Smooth muscle cell (in vitro differentiated cells): ENCODE measurements at regions not wholly inside any gene's neighbourhood (a gene's known extent, or its start where the extent isn't known, plus 50 kb on each side); places are given as distances from the start of the nearest gene placed in this dataset.

Source experiments
- DNase-seq: peaks from one replicate; lab custom pipeline; 2025; ENCODE audit not compliant: unreplicated experiment; lab: John Stamatoyannopoulos, UW
- H2AFZ ChIP-seq: fragments of 200-600 bp; sonication (generic); 2 replicates; pipeline ENCODE4 v1.6.0; 2016; ENCODE audit warnings: antibody characterized with exemption, low read depth, mild to moderate bottlenecking
- H3F3A ChIP-seq: fragments of 200-600 bp; sonication (generic); 2 replicates; pipeline ENCODE4 v1.6.0; 2017; ENCODE audit warnings: antibody characterized with exemption, low read depth
- H3K27ac ChIP-seq: fragments of 200-600 bp; sonication (generic); 2 replicates; pipeline ENCODE4 v1.5.1; 2016; ENCODE audit warnings: low read depth, mild to moderate bottlenecking
- H3K27me3 ChIP-seq: fragments of 200-600 bp; sonication (generic); 2 replicates; pipeline ENCODE4 v1.6.1; 2016; ENCODE audit warnings: low read depth, mild to moderate bottlenecking
- H3K36me3 ChIP-seq: fragments of 200-600 bp; sonication (generic); 2 replicates; pipeline ENCODE4 v1.5.1; 2016; ENCODE audit warnings: low read depth
- H3K4me1 ChIP-seq: fragments of 200-600 bp; sonication (generic); 2 replicates; pipeline ENCODE4 v1.5.1; 2016; ENCODE audit warnings: low read depth
- H3K4me2 ChIP-seq: fragments of 200-600 bp; sonication (generic); 2 replicates; pipeline ENCODE4 v1.6.0; 2016; ENCODE audit warnings: mild to moderate bottlenecking
- H3K4me3 ChIP-seq: fragments of 200-600 bp; sonication (generic); 2 replicates; pipeline ENCODE4 v1.5.1; 2016; ENCODE audit warnings: mild to moderate bottlenecking
- H3K79me2 ChIP-seq: fragments of 200-600 bp; sonication (generic); 2 replicates; pipeline ENCODE4 v1.6.0; 2016; ENCODE audit warnings: low read depth, mild to moderate bottlenecking
- H3K9ac ChIP-seq: fragments of 200-600 bp; sonication (generic); 2 replicates; pipeline ENCODE4 v1.6.0; 2016; ENCODE audit warnings: low read depth
- H3K9me3 ChIP-seq: fragments of 200-600 bp; sonication (generic); replicated peaks from 2 replicates; pipeline ENCODE4 v1.5.1; 2016; ENCODE audit warnings: low read depth
- H4K20me1 ChIP-seq: fragments of 200-600 bp; sonication (generic); 2 replicates; pipeline ENCODE4 v1.6.0; 2016; ENCODE audit warnings: low read depth
- CTCF ChIP-seq: fragments of 200-600 bp; sonication (generic); IDR thresholded peaks from 2 replicates; pipeline ENCODE4 v1.5.1; 2017; ENCODE audit warnings: borderline replicate concordance, mild to moderate bottlenecking, antibody characterized with exemption; ENCODE audit not compliant: insufficient read depth, poor library complexity, severe bottlenecking
- WGBS: methylation state at CpG from one replicate; pipeline ENCODE4 v1.1.7; 2016; ENCODE audit warnings: low lambda C conversion rate; 5-methylcytosine and 5-hydroxymethylcytosine counted together

DNA sequence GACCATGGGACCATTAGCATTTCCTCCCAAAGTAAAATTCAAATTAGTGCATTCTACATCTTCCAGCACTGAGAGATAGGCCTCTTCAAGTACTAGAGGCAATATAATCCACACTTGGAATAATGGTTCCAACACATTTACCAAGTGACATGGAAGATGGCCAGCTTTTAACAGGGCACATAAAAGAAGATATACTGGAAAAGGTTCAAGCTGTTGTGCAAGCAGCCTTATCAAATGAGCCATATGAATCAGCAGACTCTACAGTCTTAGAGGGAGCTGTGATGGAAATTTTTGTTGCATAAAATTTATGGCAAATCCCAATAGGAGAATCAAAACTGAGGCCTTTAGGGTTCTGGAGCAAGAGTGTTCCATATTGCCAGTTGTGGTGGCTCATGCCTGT lies 526.6 kb upstream of the IRAK1BP1 start:
- H3K4me2 ChIP-seq = no peak overlapping the region
- no peaks in the 10 kb centered on the region for H4K20me1 ChIP-seq
- no peaks in the 10 kb centered on the region for H3F3A ChIP-seq
- no peak overlapping the region for H2AFZ ChIP-seq
- no peaks in the 10 kb centered on the region for H3K27me3 ChIP-seq
- DNase-seq = no peak
- no peaks in the 10 kb centered on the region for H3K4me1 ChIP-seq
- no peaks in the 10 kb centered on the region for H3K9me3 ChIP-seq
- H3K79me2 ChIP-seq = no peaks in the 10 kb centered on the region
- H3K36me3 ChIP-seq = no peaks in the 10 kb centered on the region
- H3K9ac ChIP-seq = no peak overlapping the region
- no peak overlapping the region for H3K4me3 ChIP-seq
- H3K27ac ChIP-seq = no peak overlapping the region
- no peak for TF ChIP-seq CTCF

DNA sequence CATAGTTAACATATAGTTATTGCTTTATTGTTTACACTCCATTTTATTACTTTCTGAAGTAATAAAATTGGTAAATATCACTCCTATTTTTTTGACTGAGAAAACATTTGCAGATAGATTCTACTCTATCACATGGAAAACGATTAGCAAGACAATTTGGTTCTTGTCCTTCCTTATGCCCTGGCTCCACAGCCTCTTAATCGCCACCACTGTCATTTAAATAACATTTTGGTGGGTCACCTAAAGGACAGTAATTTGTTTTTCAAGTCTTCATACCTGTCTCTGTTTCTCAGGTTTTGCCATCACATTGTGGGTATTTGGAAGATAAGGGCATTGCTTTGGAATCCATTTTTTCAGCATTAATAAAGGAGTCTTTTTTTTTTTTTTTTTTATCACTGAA lies 521.5 kb upstream of the IRAK1BP1 start:
- no peak for DNase-seq
- WGBS = 56% methylated on average over 2 of the region's 2 CpGs
- Histone ChIP-seq H3K79me2 (no peaks in the 10 kb centered on the region), H3K9me3 (no peaks in the 10 kb centered on the region), H3K27ac (no peak overlapping the region), H3K27me3 (no peaks in the 10 kb centered on the region), H3K36me3 (no peaks in the 10 kb centered on the region), H3K4me1 (no peaks in the 10 kb centered on the region), H4K20me1 (no peaks in the 10 kb centered on the region), H3F3A (no peaks in the 10 kb centered on the region), H3K4me2 (no peak overlapping the region), H2AFZ (no peak overlapping the region), H3K9ac (no peak overlapping the region), H3K4me3 (no peak overlapping the region)
- TF ChIP-seq CTCF = no peak

DNA sequence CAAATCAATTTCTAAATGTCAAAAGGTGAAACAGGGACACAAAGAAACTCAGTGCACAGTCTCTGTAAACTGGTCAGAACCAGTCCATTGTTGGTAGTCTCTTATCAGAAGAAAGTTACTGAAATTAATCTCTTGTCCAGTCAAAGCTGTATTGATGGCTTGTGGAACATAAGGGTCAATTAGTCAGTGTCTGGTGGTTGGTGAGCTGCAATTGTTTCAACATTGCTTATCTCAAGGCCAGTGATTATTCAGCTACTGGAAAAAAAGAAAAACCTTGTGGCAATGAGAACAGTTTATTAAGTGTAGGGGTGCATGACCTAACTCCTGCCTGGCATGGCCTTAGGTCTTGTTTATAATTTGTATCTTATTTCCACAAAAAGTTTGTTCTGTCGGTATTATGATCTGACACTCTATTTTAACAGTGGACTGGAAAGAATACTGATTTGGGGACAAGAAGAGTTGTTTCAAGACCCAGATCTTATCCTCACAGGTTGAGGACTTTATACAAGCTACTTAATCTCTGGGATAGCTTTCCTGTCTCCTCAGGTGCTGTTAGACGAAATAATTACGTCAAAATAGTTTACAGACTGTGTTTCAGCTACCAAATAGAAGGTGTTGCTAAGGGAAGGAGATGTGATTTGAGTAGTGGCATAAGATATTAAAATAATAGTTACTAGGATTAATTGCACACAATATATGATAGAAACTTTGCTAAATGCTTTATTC lies 520.0 kb upstream of the IRAK1BP1 start:
- H4K20me1 ChIP-seq = no peaks in the 10 kb centered on the region
- no peaks in the 10 kb centered on the region for H3K79me2 ChIP-seq
- H3K9ac ChIP-seq = no peak overlapping the region
- WGBS = 80% methylated on average over 3 of the region's 3 CpGs
- no peak for TF ChIP-seq CTCF
- no peak overlapping the region for H3K4me2 ChIP-seq
- H3K27ac ChIP-seq = no peak overlapping the region
- H3F3A ChIP-seq = no peaks in the 10 kb centered on the region
- H2AFZ ChIP-seq = no peak overlapping the region
- no peak for DNase-seq
- no peak overlapping the region for H3K4me3 ChIP-seq
- no peaks in the 10 kb centered on the region for H3K36me3 ChIP-seq
- no peaks in the 10 kb centered on the region for H3K4me1 ChIP-seq
- no peaks in the 10 kb centered on the region for H3K27me3 ChIP-seq
- H3K9me3 ChIP-seq = no peaks in the 10 kb centered on the region

DNA sequence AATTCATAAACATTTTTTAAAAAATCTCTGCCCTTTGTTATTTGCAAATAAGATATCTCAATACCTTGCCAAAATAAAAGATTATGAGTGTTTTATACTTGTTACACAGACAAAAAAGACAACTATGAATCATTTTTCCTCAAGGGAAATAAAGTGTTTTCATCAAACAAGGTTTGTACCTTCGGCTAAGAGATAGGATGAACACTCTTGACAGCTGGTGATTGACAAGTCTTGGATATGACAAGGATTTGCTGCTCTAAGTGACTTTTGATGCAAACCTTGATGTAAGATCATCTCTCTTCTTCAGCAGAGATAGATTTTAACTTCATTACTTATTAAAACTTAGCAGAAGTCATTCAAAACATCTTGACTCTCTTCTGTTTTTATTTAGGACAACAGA lies 514.3 kb upstream of the IRAK1BP1 start:
- Histone ChIP-seq H3K36me3 (no peaks in the 10 kb centered on the region), H3K9ac (no peak overlapping the region), H3K27me3 (no peaks in the 10 kb centered on the region), H3K4me3 (no peak overlapping the region), H3K4me1 (no peaks in the 10 kb centered on the region), H3F3A (no peaks in the 10 kb centered on the region), H3K79me2 (no peaks in the 10 kb centered on the region), H3K4me2 (no peak overlapping the region), H3K27ac (no peak overlapping the region), H4K20me1 (no peaks in the 10 kb centered on the region), H2AFZ (no peak overlapping the region), H3K9me3 (no peaks in the 10 kb centered on the region)
- no peak for DNase-seq
- 92% methylated on average over 1 of the region's 1 CpG for WGBS
- TF ChIP-seq CTCF = no peak
